Right forelimb (tissue), 1 donor: ENCODE measurements at regions not wholly inside any gene's neighbourhood (a gene's known extent, or its start where the extent isn't known, plus 50 kb on each side); places are given as distances from the start of the nearest gene placed in this dataset.

ENCODE experiments used
- DNase-seq: peaks from one replicate; pipeline ENCODE4 v3.0.0-alpha.2; 2018

DNA sequence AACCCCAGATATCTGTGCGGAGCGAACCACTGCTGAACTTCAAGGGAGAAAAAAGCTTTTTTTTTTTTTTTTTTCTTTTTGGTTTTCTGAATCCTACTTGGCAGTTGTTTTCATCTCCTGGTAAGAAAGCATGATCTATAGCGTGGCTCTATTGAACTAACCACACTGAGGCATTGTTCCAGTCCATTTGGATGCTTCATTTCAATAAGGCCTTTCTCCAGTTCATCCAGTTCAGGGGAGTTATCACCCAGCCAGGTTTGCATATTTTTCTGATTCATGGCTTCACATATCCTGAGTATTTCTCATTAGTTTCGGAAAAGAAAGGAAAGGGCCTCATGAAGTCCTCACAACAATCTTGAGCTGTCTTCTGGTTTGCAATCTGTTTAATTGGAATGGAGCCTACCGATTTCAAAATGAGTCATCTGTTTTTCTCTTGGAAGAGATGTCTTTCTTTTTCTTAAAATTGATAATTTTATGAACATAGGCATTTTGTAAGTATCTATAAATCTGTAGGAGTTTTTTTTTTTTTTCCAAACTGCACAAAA lies 93.1 kb upstream of the STEAP4 start:
- DNase-seq = no peak

DNA sequence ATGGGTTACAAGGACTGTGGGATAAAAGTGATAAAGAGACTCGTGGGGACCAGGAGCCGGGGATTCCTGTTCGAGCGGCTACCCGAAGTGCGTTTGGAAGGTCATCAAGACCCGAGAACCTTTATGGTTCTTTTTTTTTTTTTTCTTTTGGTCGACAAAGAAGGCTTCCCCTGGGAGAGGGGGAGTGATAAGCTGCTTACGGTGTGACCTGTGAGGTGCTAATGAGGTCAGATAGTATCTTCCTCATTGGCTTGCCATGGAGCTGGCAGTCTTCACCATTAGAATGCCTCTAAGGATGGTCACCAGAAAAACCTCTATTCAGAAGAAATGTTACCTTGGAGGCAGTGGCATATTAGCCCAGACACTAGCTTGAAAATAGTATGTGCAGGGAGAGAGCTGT lies 92.3 kb upstream of the STEAP4 start:
- DNase-seq = no peak

DNA sequence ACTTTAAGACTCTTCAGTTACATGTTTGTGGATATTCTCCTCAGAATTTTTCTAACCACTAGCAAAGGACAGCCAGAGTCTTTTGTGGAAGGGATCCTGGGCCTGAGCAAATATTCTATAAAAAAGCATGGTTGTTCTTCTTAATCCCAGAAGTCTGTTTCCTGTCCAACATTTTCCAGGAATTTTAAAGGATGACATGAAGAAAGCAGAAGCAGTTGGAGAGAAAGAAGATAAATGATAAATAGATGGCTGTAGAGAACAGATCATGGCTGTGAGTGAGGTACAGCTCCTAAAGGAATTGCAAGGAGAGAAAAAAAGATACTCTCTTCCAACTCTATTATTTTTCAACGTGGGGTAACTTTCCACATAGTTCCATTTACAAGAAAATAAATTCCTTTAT lies 91.8 kb upstream of the STEAP4 start:
- DNase-seq = no peak

DNA sequence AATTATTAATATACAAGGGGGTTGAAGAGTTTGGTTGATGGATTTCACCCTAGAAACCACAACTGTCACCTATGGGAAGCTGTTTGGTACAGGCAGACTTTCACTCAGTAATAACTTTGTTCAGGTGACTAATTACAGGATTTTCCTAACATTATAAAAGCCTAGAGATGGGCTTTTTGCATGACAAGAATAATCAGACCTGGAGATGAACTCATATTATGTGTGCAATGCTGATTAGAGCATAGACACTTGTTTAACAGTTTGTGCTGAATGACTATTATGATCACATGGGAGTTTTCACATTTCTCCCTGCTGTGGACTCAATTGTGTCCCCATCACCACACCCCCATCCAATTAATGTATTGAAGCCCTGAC lies 90.2 kb upstream of the STEAP4 start:
- DNase-seq = no peak

DNA sequence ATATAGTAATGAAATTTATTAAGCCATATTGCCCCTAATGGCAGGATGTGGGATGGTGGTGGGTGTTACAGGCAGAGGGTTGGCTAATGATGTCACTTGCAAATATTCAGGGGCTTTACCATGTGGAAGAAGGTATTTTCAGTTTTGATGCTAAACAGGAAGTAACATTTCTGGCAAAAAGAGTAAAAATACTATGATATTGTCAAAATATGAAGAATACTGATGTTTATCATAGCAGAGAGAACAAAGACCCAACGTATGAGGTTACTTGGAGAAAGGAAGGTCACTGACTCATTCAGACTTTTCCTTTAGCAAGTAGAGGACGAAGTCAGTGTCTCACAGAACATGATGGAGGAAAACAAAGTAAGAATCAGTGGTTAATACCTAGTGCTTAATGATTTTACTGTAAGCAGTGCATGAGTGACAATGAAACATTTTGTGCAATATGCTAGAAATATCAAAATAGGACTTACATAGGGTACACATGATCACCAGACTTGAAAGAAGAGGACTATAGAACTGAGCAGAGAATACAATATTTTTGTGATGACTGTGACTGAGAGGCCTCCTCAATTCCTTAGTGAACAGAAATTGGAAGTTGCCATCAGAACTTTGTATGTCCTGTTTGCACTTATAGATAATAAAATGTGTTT lies 89.7 kb upstream of the STEAP4 start:
- DNase-seq = no peak

DNA sequence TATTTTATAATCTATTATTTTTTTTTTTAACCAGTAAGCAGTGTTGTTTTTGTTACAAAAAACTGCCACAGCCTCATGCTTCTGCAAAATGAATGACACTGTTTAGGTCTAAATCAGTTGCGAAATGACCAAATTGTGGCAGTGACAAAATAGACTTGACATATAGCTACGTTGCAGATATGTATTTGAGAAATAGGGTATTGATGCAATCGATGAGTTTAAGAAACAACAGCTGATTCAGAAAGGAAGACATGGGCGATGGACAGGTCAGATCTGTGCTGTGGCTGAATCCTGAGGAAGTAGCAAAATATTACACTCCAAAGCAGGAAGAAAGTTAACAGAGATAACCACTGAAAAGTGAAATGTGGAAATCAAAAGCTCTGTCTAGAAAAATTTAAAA lies 89.0 kb upstream of the STEAP4 start:
- no peak for DNase-seq

DNA sequence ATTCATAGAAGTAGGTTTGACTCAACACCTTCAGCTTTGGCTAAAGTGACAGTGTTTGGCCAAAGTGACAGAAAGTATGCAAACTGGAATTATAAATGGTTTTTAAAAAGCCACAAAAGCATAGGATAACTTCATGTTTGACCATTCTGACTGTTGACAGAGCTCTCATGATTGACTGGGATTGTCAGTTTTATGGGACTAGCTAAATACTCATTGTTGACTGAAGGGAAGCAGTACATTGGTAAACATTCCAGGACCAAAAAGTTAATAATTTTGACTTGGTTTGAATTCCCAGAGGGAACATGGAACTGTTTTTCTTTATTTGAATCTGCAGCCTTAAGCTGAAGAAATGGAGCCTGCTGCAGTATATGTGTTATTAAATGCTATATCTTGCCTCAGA lies 84.6 kb upstream of the STEAP4 start:
- no peak for DNase-seq

DNA sequence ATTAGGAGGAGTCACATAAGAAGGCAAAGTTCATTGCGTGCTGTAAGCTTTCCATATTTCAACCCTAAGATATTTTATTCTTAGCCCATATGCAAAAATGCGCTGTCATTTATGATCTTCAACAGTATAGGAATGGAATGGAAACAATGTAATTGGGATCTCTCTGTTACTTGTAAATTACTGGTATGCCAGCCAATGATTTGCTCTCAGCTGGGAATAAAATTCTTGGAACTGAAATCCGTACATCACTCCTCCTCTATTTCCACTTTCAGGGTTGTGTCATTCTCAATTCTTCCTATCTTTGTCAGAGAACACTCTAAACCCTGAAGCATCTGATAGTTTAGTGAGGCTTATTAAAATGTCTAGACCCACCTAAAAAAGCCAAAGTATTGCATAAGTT lies 80.7 kb upstream of the STEAP4 start:
- no peak for DNase-seq

DNA sequence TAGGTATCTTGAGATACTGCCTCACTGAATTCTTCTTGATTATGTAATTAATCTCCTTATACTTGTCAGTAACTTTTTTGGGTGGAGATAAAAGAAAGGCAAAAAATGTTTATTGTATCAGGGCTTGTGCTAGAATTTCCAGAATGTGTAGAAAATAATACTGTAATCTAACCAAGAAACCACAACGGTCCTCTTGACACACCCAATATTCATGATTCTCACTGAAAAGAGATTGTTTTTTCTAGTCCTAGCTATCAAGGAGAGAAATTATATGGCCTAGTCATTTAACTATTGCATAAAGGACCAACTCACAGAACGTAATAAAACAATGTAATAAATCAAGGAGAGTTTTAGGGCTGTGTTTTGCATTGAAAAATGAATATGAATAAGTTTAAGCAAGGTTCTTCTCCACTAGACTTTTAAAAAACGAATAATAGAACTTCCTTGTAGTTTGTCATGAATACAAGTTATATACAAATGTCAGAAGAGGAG lies 80.0 kb upstream of the STEAP4 start:
- DNase-seq = no peak

DNA sequence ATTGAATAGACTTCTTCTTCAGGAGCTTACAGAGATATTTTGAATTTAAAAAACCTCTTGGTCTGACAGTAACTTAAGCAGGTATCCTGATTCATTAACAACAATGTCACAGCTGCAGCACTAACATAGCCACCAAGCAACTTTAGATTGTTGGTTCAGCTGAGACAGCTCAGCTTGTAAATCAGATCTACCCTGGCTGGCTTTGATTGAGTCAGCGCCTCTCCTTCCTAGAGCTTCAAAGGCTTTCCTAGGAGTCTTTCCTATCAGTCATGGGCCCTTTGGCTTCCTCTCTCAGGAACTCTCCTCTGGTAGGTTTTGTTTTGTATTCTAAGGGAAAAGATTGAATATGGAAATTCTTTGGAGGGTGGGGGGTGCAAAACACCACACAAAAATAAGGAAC lies 70.7 kb upstream of the STEAP4 start:
- DNase-seq = no peak

DNA sequence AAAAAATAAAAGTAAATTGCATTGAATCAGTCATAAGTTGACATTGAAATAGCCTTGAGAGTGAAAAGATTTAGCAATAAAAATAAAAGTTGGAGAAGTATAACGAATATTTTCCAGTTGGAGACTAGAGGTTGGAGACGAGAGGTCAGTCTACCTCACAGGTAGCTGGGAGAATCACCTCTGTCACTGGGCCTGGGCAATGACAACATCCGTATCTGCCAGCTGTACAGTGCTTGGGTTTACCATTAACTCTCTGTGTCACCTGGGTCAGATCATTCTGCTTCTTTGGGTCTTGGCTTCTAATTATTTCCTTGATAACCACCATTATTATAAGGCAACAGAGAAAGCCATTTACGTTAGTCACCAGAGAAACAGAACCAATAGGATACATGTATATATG lies 62.0 kb upstream of the STEAP4 start:
- DNase-seq = no peak

DNA sequence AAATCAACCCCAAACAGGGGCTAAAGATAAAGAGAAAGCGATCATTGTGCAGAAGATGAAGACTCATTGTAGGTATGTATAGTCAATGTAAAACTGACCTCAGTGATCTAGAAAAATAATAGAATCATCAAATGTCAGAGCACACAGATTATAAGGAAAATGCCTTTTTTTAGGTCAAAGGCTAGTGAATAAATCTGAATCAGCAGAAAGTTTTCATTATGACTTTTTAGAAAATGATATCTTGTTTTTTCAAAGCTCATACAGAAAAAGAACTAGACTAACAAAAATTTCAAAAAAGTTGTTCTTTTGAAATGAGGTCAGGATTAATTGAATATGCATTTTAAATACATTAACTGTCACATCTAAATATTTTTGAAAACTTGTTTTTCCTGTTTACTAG lies 60.2 kb upstream of the STEAP4 start:
- DNase-seq = no peak

DNA sequence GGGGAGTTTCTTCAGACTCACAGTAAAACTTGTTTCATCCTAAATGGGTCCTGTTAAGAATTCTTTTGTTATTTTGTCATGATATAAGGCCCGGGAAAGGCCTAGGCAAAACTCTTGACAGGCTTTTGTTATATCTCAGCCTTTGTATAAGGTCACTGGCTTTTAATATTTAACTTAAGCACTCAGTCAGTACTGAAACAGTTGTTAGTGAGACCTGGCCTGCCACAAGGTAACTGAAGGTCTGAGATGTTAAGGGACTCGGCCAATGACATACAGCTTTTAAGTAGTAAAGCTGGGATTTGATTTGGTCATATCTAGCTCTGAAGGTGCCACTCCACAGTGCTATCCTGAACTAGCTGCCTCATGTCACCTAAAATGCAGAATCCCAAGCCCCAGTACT lies 57.2 kb upstream of the STEAP4 start:
- DNase-seq = no peak

DNA sequence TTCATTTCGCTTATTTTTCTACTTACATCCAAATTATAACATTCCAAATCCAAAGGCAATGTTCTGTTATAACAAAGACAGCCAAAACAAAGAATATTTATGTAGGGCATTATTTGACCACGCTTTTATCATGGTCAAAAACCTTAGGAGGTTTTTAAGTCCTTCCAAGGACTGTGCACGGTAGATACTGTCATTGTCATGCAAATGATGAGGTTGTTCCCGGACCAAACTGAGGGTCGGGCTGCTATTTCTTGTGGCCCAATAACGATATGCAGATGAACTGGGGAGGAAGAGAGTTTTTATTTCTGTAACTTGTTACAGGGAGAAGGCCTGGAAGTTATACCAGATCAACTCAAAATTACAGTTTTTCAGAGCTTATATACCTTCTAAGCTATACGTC lies 56.6 kb upstream of the STEAP4 start:
- no peak for DNase-seq

DNA sequence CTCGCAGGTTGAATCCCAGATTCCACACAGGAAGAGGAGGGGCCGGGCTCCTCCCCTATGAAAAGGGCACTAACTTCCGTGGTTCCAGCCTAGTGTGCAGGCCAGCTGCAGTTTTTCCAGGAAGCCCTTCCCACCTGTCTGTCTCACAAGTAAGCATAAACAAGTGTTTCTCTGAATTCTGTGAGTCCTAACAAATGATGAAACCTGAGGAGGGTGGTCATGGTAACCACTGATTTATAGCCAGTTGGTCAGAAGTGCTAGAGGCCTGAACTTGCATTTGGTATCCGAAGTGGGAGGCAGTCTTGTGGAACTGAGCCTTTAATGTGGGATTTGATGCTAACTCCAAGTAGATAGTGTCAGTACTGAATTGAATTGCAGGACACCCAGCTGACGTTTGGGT lies 54.7 kb upstream of the STEAP4 start:
- DNase-seq = no peak

DNA sequence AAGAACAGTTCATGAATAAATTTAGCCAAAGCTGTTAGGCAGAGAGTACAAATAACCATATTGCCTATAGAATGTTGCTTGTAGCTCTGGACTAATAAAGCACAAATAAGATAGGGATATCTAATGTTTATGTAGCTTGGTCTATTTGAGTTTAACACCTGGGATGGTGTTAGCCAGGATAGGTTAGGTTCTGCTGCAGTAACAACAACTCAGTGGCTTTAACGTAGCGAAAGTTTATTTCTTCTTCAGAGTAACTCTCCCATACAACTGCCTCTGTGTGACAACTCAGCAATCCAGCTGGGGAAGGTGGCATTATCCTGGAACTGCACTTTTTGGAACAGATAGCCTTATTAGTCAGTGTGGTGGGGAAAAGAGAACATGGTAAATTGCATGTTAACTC lies 52.2 kb upstream of the STEAP4 start:
- DNase-seq = no peak

DNA sequence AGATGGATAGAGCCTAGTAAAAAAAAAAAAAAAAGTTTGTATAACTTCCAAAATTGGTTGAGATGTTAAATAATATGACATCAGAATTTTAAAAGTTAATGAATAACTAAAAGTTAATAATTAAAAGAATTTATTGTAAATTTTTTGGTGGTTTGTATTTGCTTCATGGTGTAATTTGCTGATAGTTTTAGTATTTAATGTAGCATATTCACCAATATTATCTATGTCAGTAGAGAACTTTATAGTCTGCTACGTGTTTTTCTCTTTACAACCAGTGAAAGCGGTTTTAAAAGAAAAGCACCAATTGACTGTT lies 51.8 kb upstream of the STEAP4 start:
- DNase-seq = no peak

DNA sequence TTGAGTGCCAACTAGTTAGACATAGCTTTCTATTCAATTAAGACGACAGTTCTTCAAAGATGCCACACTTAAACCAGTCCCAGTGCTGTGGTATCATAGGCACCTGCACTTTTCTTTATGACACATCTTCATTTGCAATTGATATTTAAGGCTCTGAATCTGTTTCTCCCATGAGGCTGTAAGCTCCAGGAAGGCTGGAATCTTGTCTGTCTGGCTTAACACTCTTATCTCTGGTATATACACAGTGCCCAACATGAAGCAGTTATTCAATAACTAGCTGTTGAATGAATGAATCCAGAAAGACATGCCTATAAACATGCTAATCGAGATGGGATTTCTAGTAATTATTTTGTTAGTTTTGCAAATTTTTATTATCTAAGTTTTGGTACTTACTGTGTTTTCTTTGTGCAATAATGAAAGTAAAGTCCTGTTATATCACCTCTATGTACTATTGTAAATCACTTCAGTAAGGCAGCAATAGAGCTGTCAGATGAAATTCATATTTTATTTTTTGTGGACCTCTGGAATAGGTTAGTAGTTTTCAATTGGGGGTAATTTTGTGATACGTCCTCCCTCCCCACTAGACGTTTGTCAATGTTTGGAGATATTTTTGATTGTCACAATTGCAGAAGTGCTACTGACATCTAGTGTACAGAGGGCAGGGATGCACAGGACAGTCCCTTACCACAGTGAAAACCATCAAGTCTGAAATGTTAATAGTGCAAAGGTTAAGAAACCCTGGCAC lies 51.3 kb upstream of the STEAP4 start:
- DNase-seq = no peak

DNA sequence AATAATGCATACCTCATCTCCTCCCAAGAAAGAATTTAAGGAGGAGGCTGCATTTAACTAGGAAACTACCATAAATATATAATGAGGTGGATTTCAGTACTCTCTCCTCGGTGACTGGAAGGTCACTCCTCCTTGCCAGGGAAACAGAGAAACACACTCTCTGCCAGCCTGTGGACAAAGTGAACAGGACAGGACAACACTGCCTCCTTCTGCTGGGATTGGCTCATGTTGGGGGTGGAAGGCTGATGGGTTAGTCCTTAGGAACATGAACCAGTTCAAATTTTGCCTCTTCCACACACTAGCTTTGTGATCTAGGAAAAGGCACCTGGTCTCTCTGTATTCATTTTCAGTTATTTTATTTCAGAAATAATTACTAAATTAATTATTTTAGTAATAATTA lies 50.6 kb upstream of the STEAP4 start:
- DNase-seq = no peak
